IMR-90 (cell line): ENCODE measurements at regions not wholly inside any gene's neighbourhood (a gene's known extent, or its start where the extent isn't known, plus 50 kb on each side); places are given as distances from the start of the nearest gene placed in this dataset.

Experiments used
- ATAC-seq: fragments of 200-7000 bp; cut with Tn5 transposase; 2 replicates; pipeline ENCODE4 v1.9.1; 2020; ENCODE audit warnings: low read depth, mild to moderate bottlenecking, moderate library complexity
- BruUV-seq: library from RNA; stranded (reverse); fragments of 400-500 nt; replicated peaks from 2 replicates; lab custom pipeline; 2021; lab: Mats Ljungman, UMichigan
- CTCF ChIA-PET: fragments of 300-600 bp; formaldehyde crosslinking; extraction: SDS; loops from one replicate; lab custom pipeline; 2021; ENCODE audit warnings: antibody characterized with exemption; lab: Yijun Ruan, JAX
- POLR2A ChIA-PET: fragments of 300-600 bp; sonication (Branson Sonifier 250); formaldehyde crosslinking; loops from one replicate; lab custom pipeline; 2022; ENCODE audit warnings: antibody characterized with exemption; ENCODE audit not compliant: unreplicated experiment; lab: Charles Lee
- DNase-seq: peaks from one replicate; pipeline ENCODE4 v3.0.0; 2013
- H2AFZ ChIP-seq: replicated peaks from 2 replicates; pipeline ENCODE3; 2013; ENCODE audit warnings: low read length, mild to moderate bottlenecking; ENCODE audit not compliant: poor library complexity
- H2AK5ac ChIP-seq: 2 replicates; pipeline ENCODE4 v1.6.1; 2013; ENCODE audit warnings: low read depth, low read length, inconsistent platforms
- H2AK9ac ChIP-seq: replicated peaks from 2 replicates; pipeline ENCODE3; 2013; ENCODE audit warnings: mild to moderate bottlenecking, low read depth, low read length, moderate library complexity; ENCODE audit not compliant: poor library complexity
- H2BK120ac ChIP-seq: 2 replicates; pipeline ENCODE4 v1.6.1; 2013; ENCODE audit warnings: low read depth, low read length, inconsistent platforms
- H2BK15ac ChIP-seq: 3 replicates; pipeline ENCODE4 v1.6.1; 2013; ENCODE audit warnings: low read depth, low read length, inconsistent platforms
- H2BK20ac ChIP-seq: 2 replicates; pipeline ENCODE4 v1.6.1; 2013; ENCODE audit warnings: low read depth, mild to moderate bottlenecking, inconsistent platforms, low read length, moderate library complexity
- H2BK5ac ChIP-seq: 2 replicates; pipeline ENCODE4 v1.6.1; 2013; ENCODE audit warnings: mild to moderate bottlenecking, low read depth, low read length, inconsistent platforms; ENCODE audit not compliant: poor library complexity, severe bottlenecking
- H3K14ac ChIP-seq: replicated peaks from 2 replicates; pipeline ENCODE4 v1.6.1; 2013; ENCODE audit warnings: low read depth, low read length, inconsistent platforms
- H3K18ac ChIP-seq: 2 replicates; pipeline ENCODE4 v1.6.1; 2013; ENCODE audit warnings: low read depth, low read length, control low read depth
- H3K23ac ChIP-seq: 2 replicates; pipeline ENCODE4 v1.6.1; 2013; ENCODE audit warnings: low read depth, low read length, inconsistent platforms
- H3K27ac ChIP-seq: 2 replicates; pipeline ENCODE4 v1.5.1; 2013; ENCODE audit warnings: mild to moderate bottlenecking, control low read depth, low read length; ENCODE audit not compliant: insufficient read depth
- H3K27me3 ChIP-seq: 2 replicates; pipeline ENCODE4 v1.6.1; 2013; ENCODE audit warnings: low read length; ENCODE audit not compliant: control insufficient read depth, insufficient read depth
- H3K36me3 ChIP-seq: 2 replicates; pipeline ENCODE4 v1.6.1; 2013; ENCODE audit warnings: low read length, mixed read lengths; ENCODE audit not compliant: control insufficient read depth, insufficient read depth
- H3K4ac ChIP-seq: 2 replicates; pipeline ENCODE4 v1.6.1; 2013; ENCODE audit warnings: low read depth, low read length, inconsistent platforms
- H3K4me1 ChIP-seq: 2 replicates; pipeline ENCODE4 v1.6.1; 2013; ENCODE audit warnings: low read length, mixed read lengths; ENCODE audit not compliant: control insufficient read depth, insufficient read depth
- H3K4me2 ChIP-seq: 2 replicates; pipeline ENCODE4 v1.6.1; 2013; ENCODE audit warnings: low read depth, mild to moderate bottlenecking, control low read depth, low read length, moderate library complexity
- H3K4me3 ChIP-seq: 2 replicates; pipeline ENCODE4 v1.5.1; 2013; ENCODE audit warnings: low read depth, mild to moderate bottlenecking, control low read depth, low read length, moderate library complexity; ENCODE audit not compliant: insufficient read depth
- H3K56ac ChIP-seq: 2 replicates; pipeline ENCODE4 v1.6.1; 2013; ENCODE audit warnings: low read length, inconsistent platforms; ENCODE audit not compliant: insufficient read depth; ENCODE audit errors: extremely low read depth
- H3K79me1 ChIP-seq, 2 experiments: 2 replicates each; pipeline ENCODE4 v1.6.1; 2013; ENCODE audit warnings: low read length in 2 of 2, inconsistent platforms in 1 of 2, low read depth in 1 of 2
- H3K9ac ChIP-seq: 2 replicates; pipeline ENCODE4 v1.6.1; 2013; ENCODE audit warnings: low read depth, low read length, control low read depth
- H3K9me1 ChIP-seq: 2 replicates; pipeline ENCODE4 v1.6.1; 2013; ENCODE audit warnings: low read length, inconsistent platforms; ENCODE audit not compliant: insufficient read depth
- H3K9me3 ChIP-seq: 2 replicates; pipeline ENCODE4 v1.6.1; 2013; ENCODE audit warnings: low read length; ENCODE audit not compliant: control insufficient read depth, insufficient read depth
- H4K20me1 ChIP-seq: 2 replicates; pipeline ENCODE4 v1.6.1; 2013; ENCODE audit warnings: low read length, inconsistent platforms; ENCODE audit not compliant: insufficient read depth
- H4K5ac ChIP-seq: 2 replicates; pipeline ENCODE4 v1.6.1; 2013; ENCODE audit warnings: mild to moderate bottlenecking, low read depth, low read length, control low read depth
- H4K8ac ChIP-seq, 2 experiments: 2 replicates each; pipeline ENCODE4 v1.6.1; 2013; ENCODE audit warnings: low read depth in 2 of 2, low read length in 2 of 2, control low read depth in 1 of 2, inconsistent platforms in 1 of 2
- H4K91ac ChIP-seq: 2 replicates; pipeline ENCODE4 v1.6.1; 2013; ENCODE audit warnings: low read depth, low read length, inconsistent platforms; ENCODE audit not compliant: insufficient read depth
- CEBPB ChIP-seq: IDR thresholded peaks from 2 replicates; pipeline ENCODE4 v1.6.1; 2012; ENCODE audit warnings: low read depth, low read length, improper control_type of control experiment
- NFE2L2 ChIP-seq: fragments of 150-350 bp; IDR thresholded peaks from 2 replicates; pipeline ENCODE4 v1.6.1; 2016; ENCODE audit warnings: low read depth, mild to moderate bottlenecking, low read length
- WGBS, 2 experiments: methylation state at CpG; one replicate each; pipeline versions ENCODE4 v1.1.5 to v1.1.7; 2013; ENCODE audit warnings: missing lambda C conversion rate in 2 of 2; ENCODE audit not compliant: insufficient read length in 1 of 2; ENCODE audit errors: extremely low coverage in 2 of 2; 5-methylcytosine and 5-hydroxymethylcytosine counted together
- dilution Hi-C: fragments of 300-500 bp; cut with HindIII; formaldehyde crosslinking; loops from one replicate; pipeline ENCODE4 v1.14.3; 2018; ENCODE audit warnings: low sequenced_read_pairs; ENCODE audit not compliant: unreplicated experiment
- in situ Hi-C: fragments of 300-500 bp; cut with MboI; formaldehyde crosslinking; loops from 3 replicates; pipeline ENCODE4 v1.14.3; 2019; ENCODE audit warnings: low sequenced_read_pairs, inconsistent platforms, mixed read lengths
- intact Hi-C: fragments of 100-400 bp; cut with micrococcal nuclease; formaldehyde crosslinking; loops from 2 replicates; pipeline ENCODE4 v1.10.0; 2022
- TF ChIP-seq, protein P1 (sequence below): conservative IDR thresholded peaks from 2 replicates; pipeline ENCODE4 v1.5.1; 2012; ENCODE audit warnings: mild to moderate bottlenecking, low read depth, low read length, improper control_type of control experiment

DNA sequence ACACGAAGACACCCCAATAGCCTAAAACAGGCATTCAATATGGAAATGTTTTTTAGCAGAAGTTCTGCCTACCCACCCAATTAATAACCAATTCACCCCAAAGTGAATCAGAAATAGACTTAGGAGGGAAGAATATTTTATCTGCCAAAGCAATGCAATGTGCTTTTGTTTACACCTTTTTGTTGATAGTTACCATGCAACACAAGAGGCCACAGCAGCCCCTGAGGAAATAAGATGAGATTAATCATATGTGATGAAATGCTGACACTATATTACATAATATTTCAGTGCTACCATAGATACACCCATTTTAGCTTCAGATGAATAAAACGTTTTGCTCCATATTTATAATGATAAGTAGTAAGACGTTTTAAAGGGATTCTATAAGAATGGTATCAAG, 60.9 kb upstream of the RGS2 start:
- intact Hi-C loops = no loop called here
- Histone ChIP-seq H2AK5ac (no peak overlapping the region), H4K5ac (no peak overlapping the region), H3K14ac (no peak overlapping the region), H2BK5ac (no peak overlapping the region), H3K9me1 (no peaks in the 10 kb centered on the region), H3K56ac (no peak overlapping the region), H2AK9ac (no peak overlapping the region), H4K8ac (no peak overlapping the region), H3K36me3 (no peaks in the 10 kb centered on the region), H3K23ac (no peak overlapping the region), H3K9me3 (peaks cover 3% of the 10 kb centered on the region; the same call in 1 of the 2 replicates), H4K20me1 (no peaks in the 10 kb centered on the region), H3K27ac (no peak overlapping the region), H3K4ac (no peak overlapping the region), H3K18ac (no peak overlapping the region), H3K9ac (no peak overlapping the region), H2BK20ac (no peak overlapping the region), H2AFZ (no peak overlapping the region), H3K4me2 (no peak overlapping the region), H3K27me3 (no peaks in the 10 kb centered on the region), H3K4me1 (no peaks in the 10 kb centered on the region), H3K79me1 (no peaks in the 10 kb centered on the region), H4K91ac (no peak overlapping the region), H2BK120ac (no peak overlapping the region), H3K4me3 (no peak overlapping the region), H2BK15ac (no peak overlapping the region)
- ChIA-PET CTCF (interaction anchor here (0.9 kb wide), 1 partner anchor 9 kb away, joined by 3 read pairs; no protein-coding TSS in a partner anchor), POLR2A (no interaction called here)
- no TSS peak for BruUV-seq
- DNase-seq = peak; percentile 8
- TF ChIP-seq NFE2L2 (no peak), CEBPB (peak; percentile 52; the same call in 1 of the 2 replicates)
- TF ChIP-seq, protein P1, sequence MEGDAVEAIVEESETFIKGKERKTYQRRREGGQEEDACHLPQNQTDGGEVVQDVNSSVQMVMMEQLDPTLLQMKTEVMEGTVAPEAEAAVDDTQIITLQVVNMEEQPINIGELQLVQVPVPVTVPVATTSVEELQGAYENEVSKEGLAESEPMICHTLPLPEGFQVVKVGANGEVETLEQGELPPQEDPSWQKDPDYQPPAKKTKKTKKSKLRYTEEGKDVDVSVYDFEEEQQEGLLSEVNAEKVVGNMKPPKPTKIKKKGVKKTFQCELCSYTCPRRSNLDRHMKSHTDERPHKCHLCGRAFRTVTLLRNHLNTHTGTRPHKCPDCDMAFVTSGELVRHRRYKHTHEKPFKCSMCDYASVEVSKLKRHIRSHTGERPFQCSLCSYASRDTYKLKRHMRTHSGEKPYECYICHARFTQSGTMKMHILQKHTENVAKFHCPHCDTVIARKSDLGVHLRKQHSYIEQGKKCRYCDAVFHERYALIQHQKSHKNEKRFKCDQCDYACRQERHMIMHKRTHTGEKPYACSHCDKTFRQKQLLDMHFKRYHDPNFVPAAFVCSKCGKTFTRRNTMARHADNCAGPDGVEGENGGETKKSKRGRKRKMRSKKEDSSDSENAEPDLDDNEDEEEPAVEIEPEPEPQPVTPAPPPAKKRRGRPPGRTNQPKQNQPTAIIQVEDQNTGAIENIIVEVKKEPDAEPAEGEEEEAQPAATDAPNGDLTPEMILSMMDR = no peak
- in situ Hi-C loops = no loop called here
- no peak for ATAC-seq
- dilution Hi-C loops = no loop called here
- no CpG with 5 or more reads among the region's 3 CpGs for WGBS, 2 experiments
